Activated T-cell treated with anti-CD3 and anti-CD28 coated beads, Interleukin-2, amount 50 U/mL, for 48 hours (primary cell): ENCODE measurements at regions not wholly inside any gene's neighbourhood (a gene's known extent, or its start where the extent isn't known, plus 50 kb on each side); places are given as distances from the start of the nearest gene placed in this dataset.
"Not testable (repeated sequence)": the region's sequence is repeated elsewhere in the genome, so short reads cannot be mapped to it uniquely, and the experiment has no call there.

ENCODE experiments used
- DNase-seq, 2 experiments: peaks; one replicate each; pipeline ENCODE4 v3.0.0-alpha.2; 2020

- no peak for DNase-seq
Observed at GRCh38 chr15:54839379-54839778, 357.4 kb downstream of the RSL24D1 start.

GRCh38 chr15:54836052-54836795 lies 360.5 kb downstream of the RSL24D1 start:
- DNase-seq, result no peak

- DNase-seq, result no peak
Observed at GRCh38 chr15:54829821-54830220, 366.9 kb downstream of the RSL24D1 start.

DNA sequence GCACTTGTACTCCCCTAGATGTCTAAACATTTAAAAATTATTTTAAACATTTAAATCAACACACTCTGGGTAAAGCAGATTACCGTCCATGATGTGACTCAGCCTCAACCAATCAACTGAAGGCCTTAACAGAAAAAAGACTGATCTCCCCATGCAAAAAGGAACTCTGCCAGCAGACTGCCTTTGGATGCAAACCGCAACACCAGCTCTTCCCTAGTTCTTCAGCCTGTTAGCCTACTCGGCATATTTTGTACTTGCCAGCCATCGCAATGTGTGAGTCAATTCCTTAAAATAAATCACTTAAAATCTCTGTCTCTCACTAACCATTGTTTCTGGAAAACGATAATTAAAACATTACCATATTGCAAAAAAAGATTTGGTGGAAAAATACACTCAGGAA lies 375.9 kb downstream of the RSL24D1 start:
- no peak for DNase-seq

- DNase-seq, result no peak
Observed at GRCh38 chr15:54820098-54820497, 376.6 kb downstream of the RSL24D1 start.

DNA sequence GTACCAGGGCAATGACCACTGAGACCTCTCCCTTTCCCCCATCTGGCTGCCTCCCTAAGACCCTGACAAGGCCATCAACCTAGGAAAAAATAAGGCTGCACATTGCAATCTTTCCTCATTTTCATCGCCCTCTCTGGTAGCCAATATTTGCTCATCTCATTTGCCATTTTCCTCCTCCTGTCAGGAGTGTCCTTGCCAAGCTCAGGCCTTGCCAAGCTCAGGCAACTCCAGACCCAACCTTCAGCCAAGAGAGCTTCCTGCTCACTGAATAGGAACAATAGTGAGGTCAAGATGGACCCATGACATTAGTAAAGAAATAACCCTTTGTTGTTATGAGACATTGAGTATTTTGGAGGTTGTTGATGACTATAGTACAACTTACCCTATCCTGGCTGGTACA lies 380.3 kb downstream of the RSL24D1 start:
- no peak for DNase-seq

DNA sequence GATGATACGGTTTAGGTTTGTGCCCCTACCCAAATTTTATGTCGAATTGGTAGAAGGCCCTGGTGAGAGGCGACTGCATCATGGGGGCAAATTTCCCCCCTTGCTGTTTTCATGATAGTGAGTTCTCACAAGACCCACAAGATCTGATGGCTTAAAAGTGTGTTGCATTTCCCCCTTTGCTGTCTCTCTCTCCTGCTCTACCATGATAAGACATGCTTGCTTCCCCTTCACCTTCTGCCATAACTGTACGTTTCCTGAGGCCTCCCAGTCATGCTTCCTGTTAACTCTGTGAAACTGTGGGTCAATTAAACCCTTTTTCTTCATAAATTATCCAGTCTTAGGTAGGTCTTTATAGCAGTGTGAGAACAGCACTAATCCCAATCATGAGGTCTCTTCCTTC lies 381.2 kb downstream of the RSL24D1 start:
- DNase-seq, result no peak

- DNase-seq, result no peak
Observed at GRCh38 chr15:54812383-54812782, 384.4 kb downstream of the RSL24D1 start.

GRCh38 chr15:54810496-54810895 lies 386.2 kb downstream of the RSL24D1 start:
- no peak for DNase-seq

DNA sequence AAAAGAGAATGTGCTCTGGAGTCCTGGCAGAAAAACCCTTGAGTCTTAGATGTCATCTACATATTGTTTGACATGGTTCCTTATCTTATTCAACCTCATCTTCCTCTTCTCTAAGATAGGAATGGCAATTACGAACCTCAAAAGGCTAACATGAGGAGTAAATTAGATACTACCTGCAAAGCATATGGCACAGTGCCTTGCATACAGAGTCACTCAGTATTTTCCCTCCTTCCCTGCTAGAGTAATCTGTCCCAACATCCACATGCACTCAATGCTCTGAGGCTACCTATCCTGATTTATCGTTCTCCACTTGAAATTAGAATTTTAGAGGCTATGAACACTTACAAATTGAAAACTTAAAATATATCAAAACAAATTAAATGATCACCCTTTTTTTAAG lies 386.7 kb downstream of the RSL24D1 start:
- DNase-seq, result no peak

GRCh38 chr15:54808321-54808720 lies 388.4 kb downstream of the RSL24D1 start:
- DNase-seq, result no peak

DNA sequence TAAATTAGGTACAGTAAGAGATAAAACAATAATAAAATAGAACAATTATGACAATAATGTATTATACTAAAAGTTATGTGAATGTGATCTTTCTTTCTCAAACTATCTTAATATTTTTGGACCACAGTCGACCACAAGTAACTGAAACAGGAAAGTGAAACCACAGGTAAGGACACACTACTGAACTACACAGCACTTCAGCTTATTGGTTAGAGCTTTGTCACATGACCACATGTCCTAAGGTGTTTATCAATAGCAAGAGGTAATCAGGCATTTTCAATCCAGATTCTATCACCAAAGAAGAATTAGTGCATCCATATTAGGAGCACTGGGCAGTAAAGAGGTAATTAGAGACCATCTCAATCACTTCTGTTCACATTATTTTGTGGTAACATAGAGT lies 392.8 kb downstream of the RSL24D1 start:
- no peak for DNase-seq

GRCh38 chr15:54803134-54803808 lies 393.5 kb downstream of the RSL24D1 start:
- no peak for DNase-seq

DNA sequence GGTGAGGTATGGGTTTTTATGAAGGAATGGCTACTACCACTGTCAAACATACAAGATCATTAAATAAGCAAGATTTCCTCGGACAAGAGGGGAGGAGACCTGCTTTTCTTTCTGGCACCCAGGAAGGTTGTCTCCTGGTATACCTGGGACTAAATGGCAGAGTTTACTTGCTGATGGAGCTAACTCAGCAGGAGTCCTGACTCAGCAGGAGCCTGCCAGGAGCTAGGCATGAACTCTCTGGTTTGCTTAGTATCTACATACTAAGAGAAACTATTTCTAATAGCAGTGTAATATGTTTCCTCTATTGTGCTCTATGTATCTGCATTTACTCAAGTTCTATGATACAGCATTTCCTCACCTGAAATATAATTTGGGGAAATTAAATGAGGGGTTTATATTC lies 404.2 kb downstream of the RSL24D1 start:
- DNase-seq, result no peak

DNA sequence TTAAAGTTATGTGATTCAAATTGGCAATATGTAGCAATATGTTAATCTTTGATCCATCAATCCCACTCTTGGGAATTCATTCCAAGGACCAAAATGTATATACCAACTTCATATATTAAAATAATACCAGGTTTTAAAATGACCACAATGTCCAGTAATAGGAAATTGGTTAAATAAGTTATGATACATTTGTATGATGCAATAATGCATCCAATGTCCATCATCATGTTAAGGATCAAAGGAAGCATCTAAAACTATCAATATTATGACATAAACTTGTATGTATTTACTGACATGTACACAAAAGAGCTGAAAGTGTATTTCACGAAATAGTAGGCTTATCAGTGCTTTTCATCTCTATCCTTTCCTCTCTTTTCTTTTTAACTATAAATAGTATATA lies 406.0 kb downstream of the RSL24D1 start:
- no peak for DNase-seq

DNA sequence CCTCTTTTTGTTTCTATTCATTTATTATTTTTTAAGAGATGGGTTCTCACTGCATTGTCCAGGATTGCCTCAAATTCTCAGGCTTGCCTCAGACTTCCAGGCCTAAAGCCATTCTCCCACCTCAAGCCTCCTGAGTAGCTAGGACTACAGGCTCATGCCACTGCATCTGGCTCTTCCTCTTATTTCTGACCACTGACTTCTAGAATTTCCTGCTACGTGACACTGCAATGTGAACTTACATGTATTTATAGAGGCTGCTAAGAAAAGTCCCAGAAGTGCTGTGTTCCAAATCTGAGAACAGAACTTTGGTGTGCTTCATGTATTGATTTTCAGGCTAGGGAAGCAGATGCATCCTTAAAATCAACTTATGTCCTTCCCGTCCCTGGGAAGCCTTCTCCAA lies 407.4 kb downstream of the RSL24D1 start:
- no peak for DNase-seq

DNA sequence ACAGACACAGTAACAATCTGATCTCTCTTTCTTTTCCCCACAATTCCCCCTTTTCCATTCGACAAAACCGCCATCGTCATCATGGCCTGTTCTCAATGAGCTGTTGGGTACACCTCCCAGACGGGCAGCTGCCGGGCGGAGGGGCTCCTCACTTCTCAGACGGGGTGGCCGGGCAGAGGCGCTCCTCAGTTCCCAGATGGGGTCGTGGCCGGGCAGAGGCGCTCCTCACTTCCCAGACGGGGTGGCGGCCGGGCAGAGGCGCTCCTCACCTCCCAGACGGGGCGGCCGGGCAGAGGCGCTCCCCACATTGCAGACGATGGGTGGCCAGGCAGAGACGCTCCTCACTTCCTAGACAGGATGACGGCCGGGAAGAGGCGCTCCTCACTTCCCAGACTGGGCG lies 415.5 kb downstream of the RSL24D1 start:
- DNase-seq, result not testable (repeated sequence)

DNA sequence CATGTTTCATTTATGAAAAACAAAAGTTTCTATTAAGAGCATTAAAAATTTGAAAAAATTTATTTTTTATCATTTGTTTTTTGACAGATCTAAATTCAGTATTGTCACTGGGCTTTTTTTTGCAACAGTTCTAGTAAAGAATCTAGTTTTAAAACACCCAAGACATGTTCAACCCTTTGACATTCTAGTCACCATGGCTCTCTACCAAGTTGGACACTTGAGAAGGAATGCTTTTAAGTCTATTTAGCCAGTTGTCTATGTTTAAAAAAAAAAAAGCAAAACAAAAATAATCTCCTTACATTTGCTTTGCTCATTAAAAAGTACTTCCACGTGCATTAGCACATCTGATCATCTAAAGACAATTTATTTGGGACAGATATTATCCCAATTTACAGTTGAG lies 417.5 kb downstream of the RSL24D1 start:
- no peak for DNase-seq

DNA sequence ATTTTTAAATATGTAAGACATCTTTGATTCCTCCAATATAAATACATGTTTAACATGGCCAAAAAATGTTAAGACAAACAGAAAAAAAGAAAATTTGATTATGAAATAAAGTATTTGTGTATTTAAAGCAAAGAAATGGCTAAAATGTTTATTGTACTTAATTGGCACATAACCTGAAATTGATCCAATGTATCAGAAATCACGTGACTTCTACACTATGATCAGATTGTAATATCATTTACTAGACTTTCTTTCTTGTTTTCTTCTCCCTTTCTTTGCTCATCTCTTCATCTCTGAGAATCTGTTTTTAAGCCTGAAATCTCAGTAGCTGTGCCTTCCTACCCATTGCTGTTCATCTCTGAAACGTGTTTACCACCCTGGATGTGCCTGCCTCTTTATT lies 420.3 kb downstream of the RSL24D1 start:
- no peak for DNase-seq

DNA sequence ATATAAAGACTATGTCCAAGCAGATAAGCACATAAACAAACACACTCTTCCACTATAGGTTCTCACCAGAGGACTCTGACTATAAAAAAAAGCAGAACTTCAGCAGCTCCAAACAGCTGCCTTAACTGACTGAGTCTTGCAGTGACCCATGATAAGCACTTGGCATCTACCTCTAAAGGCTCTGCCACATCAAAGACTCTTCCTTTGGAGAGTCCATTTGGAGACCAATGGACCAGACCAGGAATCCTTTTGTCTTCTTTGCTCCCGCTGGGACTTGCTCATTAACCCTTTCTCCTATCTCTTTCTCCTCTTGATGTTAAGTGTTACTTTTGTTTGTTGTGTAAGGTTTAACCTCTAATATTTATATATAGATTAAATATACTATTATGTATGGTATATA lies 424.1 kb downstream of the RSL24D1 start:
- no peak for DNase-seq

DNA sequence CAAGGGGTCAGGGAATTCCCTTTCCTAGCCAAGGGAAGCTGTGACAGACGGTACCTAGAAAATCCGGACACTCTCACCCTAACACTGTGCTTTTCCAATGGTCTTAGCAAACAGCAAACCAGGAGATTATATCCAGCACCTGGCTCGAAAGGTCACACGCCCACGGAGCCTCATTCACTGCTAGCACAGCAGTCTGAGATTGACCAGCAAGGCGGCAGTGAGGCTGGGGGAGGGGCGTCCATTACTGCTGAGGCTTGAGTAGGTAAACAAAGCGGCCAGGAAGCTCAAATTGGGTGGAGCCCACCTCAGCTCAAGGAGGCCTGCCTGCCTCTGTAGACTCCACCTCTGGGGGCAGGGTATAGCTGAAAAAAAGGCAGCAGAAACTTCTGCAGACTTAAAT lies 447.3 kb downstream of the RSL24D1 start:
- not testable (repeated sequence) for DNase-seq

GRCh38 chr15:54722342-54722986 lies 474.3 kb downstream of the RSL24D1 start:
- no peak for DNase-seq

DNA sequence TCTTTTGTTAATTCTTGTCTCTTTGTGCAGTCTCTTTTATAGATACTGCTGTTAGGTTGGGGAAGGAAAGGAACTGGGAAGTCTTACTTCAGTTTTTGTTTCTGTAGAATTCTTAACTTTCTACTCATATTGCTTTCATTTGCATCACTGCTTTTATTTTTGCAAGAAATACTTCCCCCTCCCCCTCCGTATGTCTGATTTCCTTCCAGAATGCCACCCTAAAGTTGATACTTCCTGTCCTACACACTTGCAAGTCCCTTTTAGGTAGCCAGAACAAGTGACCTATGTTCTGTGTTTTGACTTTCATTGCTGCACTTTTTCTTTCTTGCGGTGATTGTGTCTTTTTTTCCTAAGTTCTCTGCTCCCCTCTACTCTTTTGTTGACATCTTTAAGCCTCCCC lies 477.4 kb downstream of the RSL24D1 start:
- no peak for DNase-seq
